ENCODE measurements at regions not wholly inside any gene's neighbourhood (a gene's known extent, or its start where the extent isn't known, plus 50 kb on each side); places are given as distances from the start of the nearest gene placed in this dataset.
"Not testable (repeated sequence)": the region's sequence is repeated elsewhere in the genome, so short reads cannot be mapped to it uniquely, and the experiment has no call there.

GRCh38 chr2:8599421-8600242, 82.2 kb upstream of the ID2 start:
- no peak overlapping the region for H3K4me3 ChIP-seq (ENCODE audit: low read depth, low read length)
- TF ChIP-seq CTCF (IDR thresholded peaks at IDR 0.05; ENCODE audit: control insufficient read depth, extremely low read depth, insufficient read depth): no peak
- DNase-seq (ENCODE audit: low read depth): no peak

- TF ChIP-seq CTCF (IDR thresholded peaks at IDR 0.05; ENCODE audit: control insufficient read depth, extremely low read depth, insufficient read depth): no peak
- no peak overlapping the region for H3K4me3 ChIP-seq (ENCODE audit: low read depth, low read length)
- DNase-seq (ENCODE audit: low read depth): no peak
These were observed 81.4 kb upstream of the ID2 start for GRCh38 chr2:8600456-8600855.

- TF ChIP-seq CTCF (IDR thresholded peaks at IDR 0.05; ENCODE audit: control insufficient read depth, extremely low read depth, insufficient read depth): no peak
- peak; percentile 61 for DNase-seq (ENCODE audit: low read depth)
- H3K4me3 ChIP-seq (ENCODE audit: low read depth, low read length): no peak overlapping the region
These were observed 79.0 kb upstream of the ID2 start for GRCh38 chr2:8602809-8603208.

- not testable (repeated sequence) for H3K4me3 ChIP-seq (ENCODE audit: low read depth, low read length); DNase-seq (ENCODE audit: low read depth)
These were observed 78.5 kb upstream of the ID2 start for GRCh38 chr2:8603356-8603755.

- no peak for DNase-seq (ENCODE audit: low read depth)
- H3K4me3 ChIP-seq (ENCODE audit: low read depth, low read length): no peak overlapping the region
- no peak for TF ChIP-seq CTCF (IDR thresholded peaks at IDR 0.05; ENCODE audit: control insufficient read depth, extremely low read depth, insufficient read depth)
These were observed 77.6 kb upstream of the ID2 start for GRCh38 chr2:8604262-8604661.

- no peak for TF ChIP-seq CTCF (IDR thresholded peaks at IDR 0.05; ENCODE audit: control insufficient read depth, extremely low read depth, insufficient read depth)
- DNase-seq (ENCODE audit: low read depth): peak; percentile 39
- H3K4me3 ChIP-seq (ENCODE audit: low read depth, low read length): no peak overlapping the region
These were observed 76.3 kb upstream of the ID2 start for GRCh38 chr2:8605351-8606065.

GRCh38 chr2:8606226-8606625, 75.6 kb upstream of the ID2 start:
- TF ChIP-seq CTCF (IDR thresholded peaks at IDR 0.05; ENCODE audit: control insufficient read depth, extremely low read depth, insufficient read depth): no peak
- H3K4me3 ChIP-seq (ENCODE audit: low read depth, low read length): no peak overlapping the region
- DNase-seq (ENCODE audit: low read depth): no peak
